Caco-2 (cell line): ENCODE measurements at regions not wholly inside any gene's neighbourhood (a gene's known extent, or its start where the extent isn't known, plus 50 kb on each side); places are given as distances from the start of the nearest gene placed in this dataset.
"Not testable (repeated sequence)": the region's sequence is repeated elsewhere in the genome, so short reads cannot be mapped to it uniquely, and the experiment has no call there.

ENCODE experiments used
- BruUV-seq: library from RNA; stranded (reverse); fragments of 400-500 nt; replicated peaks from 2 replicates; lab custom pipeline; 2021; lab: Mats Ljungman, UMichigan
- CTCF ChIA-PET: fragments of 300-600 bp; sonication (Branson Sonifier 250); formaldehyde crosslinking; loops from one replicate; lab custom pipeline; 2022; ENCODE audit warnings: antibody characterized with exemption; lab: Charles Lee
- POLR2A ChIA-PET: fragments of 300-600 bp; sonication (Branson Sonifier 250); formaldehyde crosslinking; loops from one replicate; lab custom pipeline; 2022; ENCODE audit warnings: antibody characterized with exemption; lab: Charles Lee
- DNase-seq, 2 experiments: peaks; one replicate each; pipeline versions ENCODE4 v3.0.0 to v3.0.0-alpha.2; 2020 to 2022
- H3K27me3 ChIP-seq: replicated peaks from 2 replicates; pipeline ENCODE4 v1.6.0; 2011; ENCODE audit warnings: low read length; ENCODE audit not compliant: control insufficient read depth, insufficient read depth
- H3K36me3 ChIP-seq: 2 replicates; pipeline ENCODE4 v1.5.1; 2011; ENCODE audit warnings: low read length; ENCODE audit not compliant: control insufficient read depth, insufficient read depth
- H3K4me1 ChIP-seq: fragments of 250-450 bp; sonication (Bioruptor Pico); 2 replicates; pipeline ENCODE4 v1.5.1; 2020; ENCODE audit warnings: mild to moderate bottlenecking
- H3K4me3 ChIP-seq: 2 replicates; pipeline ENCODE4 v1.5.1; 2011; ENCODE audit warnings: low read depth, mild to moderate bottlenecking, control low read depth, low read length
- H3K9me3 ChIP-seq: fragments of 250-450 bp; sonication (Bioruptor Pico); 2 replicates; pipeline ENCODE4 v1.5.1; 2020; ENCODE audit warnings: mild to moderate bottlenecking, moderate library complexity
- H3K27ac Mint-ChIP-seq: one replicate; pipeline ENCODE4 v1.8.0; 2022; ENCODE audit warnings: mixed read lengths; ENCODE audit not compliant: unreplicated experiment
- H3K27me3 Mint-ChIP-seq: one replicate; pipeline ENCODE4 v1.8.0; 2022; ENCODE audit warnings: mixed read lengths; ENCODE audit not compliant: insufficient read depth, unreplicated experiment
- H3K36me3 Mint-ChIP-seq: one replicate; pipeline ENCODE4 v1.8.0; 2022; ENCODE audit warnings: mild to moderate bottlenecking, mixed read lengths; ENCODE audit not compliant: insufficient read depth, unreplicated experiment
- H3K4me1 Mint-ChIP-seq: one replicate; pipeline ENCODE4 v1.8.0; 2022; ENCODE audit warnings: low read depth, mixed read lengths; ENCODE audit not compliant: unreplicated experiment
- H3K4me3 Mint-ChIP-seq: one replicate; pipeline ENCODE4 v1.8.0; 2022; ENCODE audit warnings: mild to moderate bottlenecking, moderate library complexity, mixed read lengths; ENCODE audit not compliant: unreplicated experiment
- H3K9me3 Mint-ChIP-seq: one replicate; pipeline ENCODE4 v1.8.0; 2022; ENCODE audit warnings: mixed read lengths; ENCODE audit not compliant: unreplicated experiment
- CTCF ChIP-seq, 2 experiments: fragments of 200-600 bp in 1 of 2; IDR thresholded peaks; 1 replicate in 1 of 2; 2 replicates in 1 of 2; pipeline versions ENCODE4 v1.5.1 to v1.8.0; 2011 to 2022; ENCODE audit warnings: antibody characterized with exemption in 1 of 2, control low read depth in 1 of 2, inconsistent platforms in 1 of 2, low read depth in 1 of 2, low read length in 1 of 2, mild to moderate bottlenecking in 1 of 2, moderate library complexity in 1 of 2; ENCODE audit not compliant: insufficient read depth in 1 of 2, severe bottlenecking in 1 of 2, unreplicated experiment in 1 of 2
- intact Hi-C: fragments of 100-400 bp; cut with micrococcal nuclease; formaldehyde crosslinking; loops from one replicate; pipeline ENCODE4 v1.10.0; 2022; ENCODE audit not compliant: unreplicated experiment

GRCh38 chr1:66464802-66465201 lies 69.2 kb upstream of the SGIP1 start:
- peaks cover 9% of the 10 kb centered on the region for H3K4me1 Mint-ChIP-seq

GRCh38 chr1:66466695-66467094 lies 67.3 kb upstream of the SGIP1 start:
- H3K4me1 ChIP-seq, H3K9me3 Mint-ChIP-seq, H3K36me3 Mint-ChIP-seq, H3K27ac Mint-ChIP-seq, H3K9me3 ChIP-seq, H3K27me3 ChIP-seq, CTCF ChIA-PET, H3K4me3 ChIP-seq, H3K4me1 Mint-ChIP-seq, intact Hi-C loops, BruUV-seq, H3K27me3 Mint-ChIP-seq, H3K4me3 Mint-ChIP-seq, H3K36me3 ChIP-seq, DNase-seq, POLR2A ChIA-PET: not testable (repeated sequence)

More at GRCh38 chr1:66464802-66465201, 69.2 kb upstream of the SGIP1 start:
- Mint-ChIP-seq H3K36me3 (no peaks in the 10 kb centered on the region), H3K27me3 (no peaks in the 10 kb centered on the region), H3K27ac (no peak overlapping the region), H3K4me3 (no peak overlapping the region), H3K9me3 (peaks cover 11% of the 10 kb centered on the region)
- Histone ChIP-seq H3K4me3 (no peak overlapping the region), H3K9me3 (no peaks in the 10 kb centered on the region), H3K36me3 (no peaks in the 10 kb centered on the region), H3K4me1 (no peaks in the 10 kb centered on the region), H3K27me3 (no peaks in the 10 kb centered on the region)
- CTCF ChIA-PET: no interaction called here
- intact Hi-C loops: no loop called here
- TF ChIP-seq CTCF (IDR thresholded peaks at IDR 0.05; ENCODE audit: insufficient read depth in 1 of 2, low read depth in 1 of 2, low read length in 1 of 2, severe bottlenecking in 1 of 2, unreplicated experiment in 1 of 2): no peak
- no TSS peak for BruUV-seq
- DNase-seq: no peak
- POLR2A ChIA-PET: no interaction called here

DNA sequence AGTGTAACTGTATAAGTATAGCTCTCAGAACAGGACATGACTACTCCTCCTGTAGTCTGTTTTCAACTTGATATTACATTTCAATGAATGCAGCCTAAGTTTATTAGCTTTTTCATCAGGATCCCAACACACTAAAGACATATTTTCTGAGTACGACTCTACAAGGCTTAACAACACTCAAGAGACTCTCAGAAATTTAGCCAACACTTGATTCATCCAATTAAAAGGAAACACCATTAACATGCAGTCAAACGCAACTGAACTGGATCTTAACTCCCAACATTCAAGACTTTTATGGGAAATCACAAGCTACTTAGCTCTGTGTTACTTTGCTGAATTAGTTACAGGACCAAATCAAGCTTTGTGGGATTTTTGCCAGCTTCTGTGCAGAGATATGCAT lies 65.2 kb upstream of the SGIP1 start:
- Mint-ChIP-seq H3K36me3 (no peaks in the 10 kb centered on the region), H3K27me3 (no peaks in the 10 kb centered on the region), H3K4me3 (no peak overlapping the region), H3K4me1 (peaks cover 9% of the 10 kb centered on the region), H3K9me3 (no peaks in the 10 kb centered on the region), H3K27ac (no peak overlapping the region)
- POLR2A ChIA-PET: no interaction called here
- CTCF ChIA-PET: no interaction called here
- H3K36me3 ChIP-seq: no peaks in the 10 kb centered on the region
- intact Hi-C loops: no loop called here
- no peak for DNase-seq
- no peaks in the 10 kb centered on the region for H3K9me3 ChIP-seq
- no peaks in the 10 kb centered on the region for H3K4me1 ChIP-seq
- no peak overlapping the region for H3K4me3 ChIP-seq
- TF ChIP-seq CTCF (IDR thresholded peaks at IDR 0.05; ENCODE audit: insufficient read depth in 1 of 2, low read depth in 1 of 2, low read length in 1 of 2, severe bottlenecking in 1 of 2, unreplicated experiment in 1 of 2): no peak
- BruUV-seq: no TSS peak
- H3K27me3 ChIP-seq: no peaks in the 10 kb centered on the region

DNA sequence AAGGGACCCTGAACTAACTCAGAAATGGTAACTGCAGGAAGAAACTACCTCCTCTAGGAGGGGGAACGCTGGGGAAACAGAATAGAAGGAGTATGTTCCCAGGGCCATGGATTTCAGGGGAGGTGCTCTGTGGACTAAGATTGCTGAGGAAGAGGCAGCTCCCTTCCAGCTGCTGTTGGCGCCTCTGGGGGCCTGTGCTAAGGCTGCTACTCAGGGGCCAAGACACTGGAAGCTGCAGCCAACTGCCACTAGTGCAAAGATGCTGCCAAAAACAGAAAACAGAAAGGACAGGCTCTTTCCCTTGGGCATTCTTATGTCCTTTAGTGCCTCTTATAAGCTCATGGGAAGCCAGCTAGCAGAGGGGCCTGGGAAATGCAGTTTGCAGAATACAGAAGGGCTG lies 58.0 kb upstream of the SGIP1 start:
- TF ChIP-seq CTCF (IDR thresholded peaks at IDR 0.05; ENCODE audit: insufficient read depth in 1 of 2, low read depth in 1 of 2, low read length in 1 of 2, severe bottlenecking in 1 of 2, unreplicated experiment in 1 of 2): no peak
- POLR2A ChIA-PET: no interaction called here
- no peaks in the 10 kb centered on the region for H3K9me3 Mint-ChIP-seq
- CTCF ChIA-PET: no interaction called here
- Histone ChIP-seq H3K4me3 (no peak overlapping the region), H3K36me3 (no peaks in the 10 kb centered on the region), H3K9me3 (no peaks in the 10 kb centered on the region), H3K4me1 (peaks cover 5% of the 10 kb centered on the region; the same call in 1 of the 2 replicates), H3K27me3 (no peaks in the 10 kb centered on the region)
- no peaks in the 10 kb centered on the region for H3K36me3 Mint-ChIP-seq
- no peak for DNase-seq
- no peaks in the 10 kb centered on the region for H3K27me3 Mint-ChIP-seq
- no peaks in the 10 kb centered on the region for H3K4me1 Mint-ChIP-seq
- no TSS peak for BruUV-seq
- intact Hi-C loops: no loop called here
- H3K4me3 Mint-ChIP-seq: no peak overlapping the region
- H3K27ac Mint-ChIP-seq: peak overlapping the region; percentile 22
